H7 (cell line): ENCODE measurements at regions not wholly inside any gene's neighbourhood (a gene's known extent, or its start where the extent isn't known, plus 50 kb on each side); places are given as distances from the start of the nearest gene placed in this dataset.
A peak's percentile ranks its signal among the peaks of the same experiment; 100 is the strongest.

ENCODE experiments used
- DNase-seq: peaks from one replicate; pipeline ENCODE4 v3.0.0; 2012
- H3K27me3 ChIP-seq: 2 replicates; pipeline ENCODE4 v1.6.0; 2011; ENCODE audit warnings: mild to moderate bottlenecking, low read length; ENCODE audit not compliant: control insufficient read depth, insufficient read depth
- H3K36me3 ChIP-seq: replicated peaks from 2 replicates; pipeline ENCODE4 v1.5.1; 2011; ENCODE audit warnings: low read length; ENCODE audit not compliant: control insufficient read depth, insufficient read depth
- H3K4me3 ChIP-seq: 2 replicates; pipeline ENCODE4 v1.5.1; 2011; ENCODE audit warnings: low read depth, mild to moderate bottlenecking, control low read depth, low read length, moderate library complexity; ENCODE audit not compliant: insufficient read depth

- no peak for DNase-seq
- H3K4me3 ChIP-seq, result no peak overlapping the region
Observed at GRCh38 chr11:128165572-128165971, 421.8 kb downstream of the ETS1 start.

GRCh38 chr11:128164080-128164741 is 423.1 kb downstream of the ETS1 start:
- Histone ChIP-seq H3K36me3 (no peaks in the 10 kb centered on the region), H3K27me3 (no peaks in the 10 kb centered on the region), H3K4me3 (no peak overlapping the region)
- DNase-seq, result no peak

More at GRCh38 chr11:128165572-128165971, 421.8 kb downstream of the ETS1 start:
- no peaks in the 10 kb centered on the region for H3K27me3 ChIP-seq
- no peaks in the 10 kb centered on the region for H3K36me3 ChIP-seq

GRCh38 chr11:128161994-128162393 is 425.4 kb downstream of the ETS1 start:
- H3K27me3 ChIP-seq, result no peaks in the 10 kb centered on the region
- no peaks in the 10 kb centered on the region for H3K36me3 ChIP-seq
- H3K4me3 ChIP-seq, result no peak overlapping the region
- no peak for DNase-seq

- no peak for DNase-seq
- H3K36me3 ChIP-seq, result no peaks in the 10 kb centered on the region
- H3K27me3 ChIP-seq, result no peaks in the 10 kb centered on the region
- H3K4me3 ChIP-seq, result no peak overlapping the region
Observed at GRCh38 chr11:128161436-128161835, 425.9 kb downstream of the ETS1 start.

GRCh38 chr11:128158860-128159259 is 428.5 kb downstream of the ETS1 start:
- Histone ChIP-seq H3K4me3 (no peak overlapping the region), H3K27me3 (no peaks in the 10 kb centered on the region), H3K36me3 (no peaks in the 10 kb centered on the region)
- no peak for DNase-seq

- no peaks in the 10 kb centered on the region for H3K36me3 ChIP-seq
- no peaks in the 10 kb centered on the region for H3K27me3 ChIP-seq
- peak; percentile 32 for DNase-seq
- no peak overlapping the region for H3K4me3 ChIP-seq
Observed at GRCh38 chr11:128157423-128158298, 429.7 kb downstream of the ETS1 start.

GRCh38 chr11:128156486-128156885 is 430.9 kb downstream of the ETS1 start:
- Histone ChIP-seq H3K27me3 (no peaks in the 10 kb centered on the region), H3K36me3 (no peaks in the 10 kb centered on the region)
- no peak for DNase-seq

GRCh38 chr11:128155590-128155989 is 431.8 kb downstream of the ETS1 start:
- DNase-seq, result no peak
- Histone ChIP-seq H3K4me3 (no peak overlapping the region), H3K36me3 (no peaks in the 10 kb centered on the region), H3K27me3 (no peaks in the 10 kb centered on the region)

More at GRCh38 chr11:128156486-128156885, 430.9 kb downstream of the ETS1 start:
- H3K4me3 ChIP-seq, result no peak overlapping the region

- no peak for DNase-seq
- H3K27me3 ChIP-seq, result no peaks in the 10 kb centered on the region
- no peaks in the 10 kb centered on the region for H3K36me3 ChIP-seq
- no peak overlapping the region for H3K4me3 ChIP-seq
Observed at GRCh38 chr11:128153697-128154048, 433.7 kb downstream of the ETS1 start.

GRCh38 chr11:128152796-128153696 is 434.3 kb downstream of the ETS1 start:
- Histone ChIP-seq H3K27me3 (no peaks in the 10 kb centered on the region), H3K36me3 (no peaks in the 10 kb centered on the region)

GRCh38 chr11:128151780-128152179 is 435.6 kb downstream of the ETS1 start:
- H3K27me3 ChIP-seq, result no peaks in the 10 kb centered on the region
- DNase-seq, result no peak
- H3K36me3 ChIP-seq, result no peaks in the 10 kb centered on the region
- no peak overlapping the region for H3K4me3 ChIP-seq

More at GRCh38 chr11:128152796-128153696, 434.3 kb downstream of the ETS1 start:
- DNase-seq, result no peak
- no peak overlapping the region for H3K4me3 ChIP-seq

- no peak for DNase-seq
- no peaks in the 10 kb centered on the region for H3K36me3 ChIP-seq
Observed at GRCh38 chr11:128151338-128151737, 436.0 kb downstream of the ETS1 start.

GRCh38 chr11:128148208-128148607 is 439.1 kb downstream of the ETS1 start:
- no peak overlapping the region for H3K4me3 ChIP-seq

More at GRCh38 chr11:128151338-128151737, 436.0 kb downstream of the ETS1 start:
- Histone ChIP-seq H3K4me3 (no peak overlapping the region), H3K27me3 (no peaks in the 10 kb centered on the region)

GRCh38 chr11:128146926-128147605 is 440.3 kb downstream of the ETS1 start:
- DNase-seq, result no peak
- no peak overlapping the region for H3K4me3 ChIP-seq

More at GRCh38 chr11:128148208-128148607, 439.1 kb downstream of the ETS1 start:
- no peaks in the 10 kb centered on the region for H3K27me3 ChIP-seq
- no peaks in the 10 kb centered on the region for H3K36me3 ChIP-seq
- DNase-seq, result no peak

More at GRCh38 chr11:128146926-128147605, 440.3 kb downstream of the ETS1 start:
- Histone ChIP-seq H3K36me3 (no peaks in the 10 kb centered on the region), H3K27me3 (no peaks in the 10 kb centered on the region)
